ENCODE measurements at regions not wholly inside any gene's neighbourhood (a gene's known extent, or its start where the extent isn't known, plus 50 kb on each side); places are given as distances from the start of the nearest gene placed in this dataset.

DNA sequence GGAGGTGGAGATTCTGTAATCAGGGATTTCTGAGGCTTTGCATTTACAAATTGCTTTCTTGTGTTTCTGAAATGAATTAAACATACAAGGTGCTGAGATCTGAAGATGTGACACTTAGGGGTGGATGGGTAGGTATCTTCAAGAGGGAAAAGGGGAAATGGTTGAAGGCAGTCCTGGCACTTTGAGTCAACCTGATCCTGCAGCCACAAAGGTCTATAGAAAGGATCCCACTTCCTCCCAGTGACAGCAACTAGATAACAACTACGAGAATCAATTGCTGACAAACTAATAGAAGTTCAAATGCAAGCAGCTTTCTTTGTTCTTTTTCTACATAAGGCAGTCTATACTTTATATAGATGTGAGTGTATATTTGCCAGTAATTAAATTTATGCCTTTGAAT, 553.3 kb downstream of the MDFIC start:
- no peaks in the 10 kb centered on the region for H4K20me1 ChIP-seq (replicated peaks; ENCODE audit: insufficient read depth)
- no peaks in the 10 kb centered on the region for H3K79me2 ChIP-seq (replicated peaks; ENCODE audit: insufficient read depth)
- TF ChIP-seq, protein P1, sequence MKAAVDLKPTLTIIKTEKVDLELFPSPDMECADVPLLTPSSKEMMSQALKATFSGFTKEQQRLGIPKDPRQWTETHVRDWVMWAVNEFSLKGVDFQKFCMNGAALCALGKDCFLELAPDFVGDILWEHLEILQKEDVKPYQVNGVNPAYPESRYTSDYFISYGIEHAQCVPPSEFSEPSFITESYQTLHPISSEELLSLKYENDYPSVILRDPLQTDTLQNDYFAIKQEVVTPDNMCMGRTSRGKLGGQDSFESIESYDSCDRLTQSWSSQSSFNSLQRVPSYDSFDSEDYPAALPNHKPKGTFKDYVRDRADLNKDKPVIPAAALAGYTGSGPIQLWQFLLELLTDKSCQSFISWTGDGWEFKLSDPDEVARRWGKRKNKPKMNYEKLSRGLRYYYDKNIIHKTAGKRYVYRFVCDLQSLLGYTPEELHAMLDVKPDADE (IDR thresholded peaks at IDR 0.05), result no peak
- no peak for TF ChIP-seq CREB1 (CRISPR knock-in tag; IDR thresholded peaks at IDR 0.05; ENCODE audit: low read depth)
- no peak for TF ChIP-seq REST (IDR thresholded peaks at IDR 0.05; ENCODE audit: unreplicated experiment)
- no peak for TF ChIP-seq JUNB (IDR thresholded peaks at IDR 0.05; ENCODE audit: unreplicated experiment)
- no peak for TF ChIP-seq POLR2AphosphoS5 (IDR thresholded peaks at IDR 0.05; ENCODE audit: low read depth)
- TF ChIP-seq CTCF (conservative IDR thresholded peaks at IDR 0.05; ENCODE audit: low read depth in 2 of 2), result no peak
- no peak for TF ChIP-seq STAT1 (IDR thresholded peaks at IDR 0.05; ENCODE audit: unreplicated experiment)
- no peak for TF ChIP-seq EZH2 (IDR thresholded peaks at IDR 0.05; ENCODE audit: low read depth, unreplicated experiment)
- TF ChIP-seq EZH2phosphoT487 (IDR thresholded peaks at IDR 0.05; ENCODE audit: unreplicated experiment), result no peak
- TF ChIP-seq, protein P2, sequence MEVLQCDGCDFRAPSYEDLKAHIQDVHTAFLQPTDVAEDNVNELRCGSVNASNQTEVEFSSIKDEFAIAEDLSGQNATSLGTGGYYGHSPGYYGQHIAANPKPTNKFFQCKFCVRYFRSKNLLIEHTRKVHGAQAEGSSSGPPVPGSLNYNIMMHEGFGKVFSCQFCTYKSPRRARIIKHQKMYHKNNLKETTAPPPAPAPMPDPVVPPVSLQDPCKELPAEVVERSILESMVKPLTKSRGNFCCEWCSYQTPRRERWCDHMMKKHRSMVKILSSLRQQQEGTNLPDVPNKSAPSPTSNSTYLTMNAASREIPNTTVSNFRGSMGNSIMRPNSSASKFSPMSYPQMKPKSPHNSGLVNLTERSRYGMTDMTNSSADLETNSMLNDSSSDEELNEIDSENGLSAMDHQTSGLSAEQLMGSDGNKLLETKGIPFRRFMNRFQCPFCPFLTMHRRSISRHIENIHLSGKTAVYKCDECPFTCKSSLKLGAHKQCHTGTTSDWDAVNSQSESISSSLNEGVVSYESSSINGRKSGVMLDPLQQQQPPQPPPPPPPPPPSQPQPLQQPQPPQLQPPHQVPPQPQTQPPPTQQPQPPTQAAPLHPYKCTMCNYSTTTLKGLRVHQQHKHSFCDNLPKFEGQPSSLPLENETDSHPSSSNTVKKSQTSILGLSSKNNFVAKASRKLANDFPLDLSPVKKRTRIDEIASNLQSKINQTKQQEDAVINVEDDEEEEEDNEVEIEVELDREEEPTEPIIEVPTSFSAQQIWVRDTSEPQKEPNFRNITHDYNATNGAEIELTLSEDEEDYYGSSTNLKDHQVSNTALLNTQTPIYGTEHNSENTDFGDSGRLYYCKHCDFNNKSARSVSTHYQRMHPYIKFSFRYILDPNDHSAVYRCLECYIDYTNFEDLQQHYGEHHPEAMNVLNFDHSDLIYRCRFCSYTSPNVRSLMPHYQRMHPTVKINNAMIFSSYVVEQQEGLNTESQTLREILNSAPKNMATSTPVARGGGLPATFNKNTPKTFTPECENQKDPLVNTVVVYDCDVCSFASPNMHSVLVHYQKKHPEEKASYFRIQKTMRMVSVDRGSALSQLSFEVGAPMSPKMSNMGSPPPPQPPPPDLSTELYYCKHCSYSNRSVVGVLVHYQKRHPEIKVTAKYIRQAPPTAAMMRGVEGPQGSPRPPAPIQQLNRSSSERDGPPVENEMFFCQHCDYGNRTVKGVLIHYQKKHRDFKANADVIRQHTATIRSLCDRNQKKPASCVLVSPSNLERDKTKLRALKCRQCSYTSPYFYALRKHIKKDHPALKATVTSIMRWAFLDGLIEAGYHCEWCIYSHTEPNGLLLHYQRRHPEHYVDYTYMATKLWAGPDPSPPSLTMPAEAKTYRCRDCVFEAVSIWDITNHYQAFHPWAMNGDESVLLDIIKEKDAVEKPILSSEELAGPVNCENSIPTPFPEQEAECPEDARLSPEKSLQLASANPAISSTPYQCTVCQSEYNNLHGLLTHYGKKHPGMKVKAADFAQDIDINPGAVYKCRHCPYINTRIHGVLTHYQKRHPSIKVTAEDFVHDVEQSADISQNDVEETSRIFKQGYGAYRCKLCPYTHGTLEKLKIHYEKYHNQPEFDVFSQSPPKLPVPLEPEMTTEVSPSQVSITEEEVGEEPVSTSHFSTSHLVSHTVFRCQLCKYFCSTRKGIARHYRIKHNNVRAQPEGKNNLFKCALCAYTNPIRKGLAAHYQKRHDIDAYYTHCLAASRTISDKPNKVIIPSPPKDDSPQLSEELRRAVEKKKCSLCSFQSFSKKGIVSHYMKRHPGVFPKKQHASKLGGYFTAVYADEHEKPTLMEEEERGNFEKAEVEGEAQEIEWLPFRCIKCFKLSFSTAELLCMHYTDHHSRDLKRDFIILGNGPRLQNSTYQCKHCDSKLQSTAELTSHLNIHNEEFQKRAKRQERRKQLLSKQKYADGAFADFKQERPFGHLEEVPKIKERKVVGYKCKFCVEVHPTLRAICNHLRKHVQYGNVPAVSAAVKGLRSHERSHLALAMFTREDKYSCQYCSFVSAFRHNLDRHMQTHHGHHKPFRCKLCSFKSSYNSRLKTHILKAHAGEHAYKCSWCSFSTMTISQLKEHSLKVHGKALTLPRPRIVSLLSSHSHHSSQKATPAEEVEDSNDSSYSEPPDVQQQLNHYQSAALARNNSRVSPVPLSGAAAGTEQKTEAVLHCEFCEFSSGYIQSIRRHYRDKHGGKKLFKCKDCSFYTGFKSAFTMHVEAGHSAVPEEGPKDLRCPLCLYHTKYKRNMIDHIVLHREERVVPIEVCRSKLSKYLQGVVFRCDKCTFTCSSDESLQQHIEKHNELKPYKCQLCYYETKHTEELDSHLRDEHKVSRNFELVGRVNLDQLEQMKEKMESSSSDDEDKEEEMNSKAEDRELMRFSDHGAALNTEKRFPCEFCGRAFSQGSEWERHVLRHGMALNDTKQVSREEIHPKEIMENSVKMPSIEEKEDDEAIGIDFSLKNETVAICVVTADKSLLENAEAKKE (CRISPR knock-in tag; IDR thresholded peaks at IDR 0.05), result no peak
- no peak for TF ChIP-seq ZNF114 (CRISPR knock-in tag; IDR thresholded peaks at IDR 0.05)
- TF ChIP-seq NANOG (IDR thresholded peaks at IDR 0.05; ENCODE audit: borderline replicate concordance), result no peak
- TF ChIP-seq ZNF331 (CRISPR knock-in tag; IDR thresholded peaks at IDR 0.05; ENCODE audit: low read depth), result no peak
- H3K36me3 ChIP-seq (ENCODE audit: insufficient read depth), result no peaks in the 10 kb centered on the region
- H3K9me2 ChIP-seq (ENCODE audit: insufficient read depth), result no peaks in the 10 kb centered on the region
- Mint-ChIP-seq H3K27ac (no peak overlapping the region), H3K4me1 (peaks cover 17% of the 10 kb centered on the region), H3K36me3 (ENCODE audit: low read depth) (no peaks in the 10 kb centered on the region), H3K27me3 (ENCODE audit: insufficient read depth, low read depth, poor library complexity) (peaks cover 3% of the 10 kb centered on the region), H3K9me3 (no peaks in the 10 kb centered on the region), H3K4me3 (no peak overlapping the region)
- peak overlapping the region; percentile 87 for H3K4me2 ChIP-seq
- DNase-seq (ENCODE audit: low spot score) (no peak), ATAC-seq (no peak)
- H3K4me3 ChIP-seq, result peak overlapping the region; percentile 83; the same call in 1 of the 2 replicates
- H3K27me3 ChIP-seq (ENCODE audit: insufficient read depth), result peaks cover 40% of the 10 kb centered on the region
- H3K27ac ChIP-seq (ENCODE audit: low read depth), result no peak overlapping the region
- H3F3A ChIP-seq (replicated peaks; ENCODE audit: low read depth), result no peaks in the 10 kb centered on the region
- H2AFZ ChIP-seq, result no peak overlapping the region; the same call in 1 of the 2 replicates
- peaks cover 31% of the 10 kb centered on the region for H3K4me1 ChIP-seq (ENCODE audit: insufficient read depth)
